Adrenal gland (tissue), 5 donors: ENCODE measurements at regions not wholly inside any gene's neighbourhood (a gene's known extent, or its start where the extent isn't known, plus 50 kb on each side); places are given as distances from the start of the nearest gene placed in this dataset.

Experiments used
- POLR2A ChIP-seq, 2 donors: fragments of 450-650 bp; IDR thresholded peaks; one replicate each; pipeline ENCODE4 v1.6.1; 2017; ENCODE audit warnings: antibody characterized with exemption in 2 of 2, mild to moderate bottlenecking in 2 of 2, moderate library complexity in 1 of 2
- TF ChIP-seq, protein P1 (sequence below), 6 experiments: fragments of 450-650 bp in 4 of 6; fragments of 200-600 bp in 2 of 6; sonication (generic) in 1 of 6; IDR thresholded peaks; 1 replicate in 5 of 6; 2 replicates in 1 of 6; pipeline versions ENCODE4 v1.5.1 to v1.8.0; 2016 to 2021; ENCODE audit warnings: antibody characterized with exemption in 6 of 6, mild to moderate bottlenecking in 2 of 6, moderate library complexity in 1 of 6
- donor health status: DM: no; HTN: no; CAD: no.

DNA sequence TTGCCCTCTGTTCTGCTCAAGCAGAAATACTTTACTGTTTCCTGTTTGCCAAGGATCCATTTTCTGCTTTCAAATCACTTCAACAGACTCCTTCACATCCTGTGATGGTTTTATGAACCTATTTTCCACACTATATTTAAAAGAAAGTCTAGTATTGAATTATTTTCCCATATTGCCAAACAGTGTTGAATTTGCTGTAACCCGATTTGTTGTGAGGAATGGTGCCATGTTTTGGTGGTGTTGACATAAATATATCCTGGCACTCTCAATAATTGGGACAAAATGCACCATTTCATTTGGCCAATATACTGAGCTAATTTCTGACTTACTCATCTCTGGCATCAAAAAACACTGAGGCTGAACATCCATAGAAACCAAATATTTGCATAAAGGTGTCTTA lies 615.4 kb upstream of the SEMA3D start:
- TF ChIP-seq, protein P1, sequence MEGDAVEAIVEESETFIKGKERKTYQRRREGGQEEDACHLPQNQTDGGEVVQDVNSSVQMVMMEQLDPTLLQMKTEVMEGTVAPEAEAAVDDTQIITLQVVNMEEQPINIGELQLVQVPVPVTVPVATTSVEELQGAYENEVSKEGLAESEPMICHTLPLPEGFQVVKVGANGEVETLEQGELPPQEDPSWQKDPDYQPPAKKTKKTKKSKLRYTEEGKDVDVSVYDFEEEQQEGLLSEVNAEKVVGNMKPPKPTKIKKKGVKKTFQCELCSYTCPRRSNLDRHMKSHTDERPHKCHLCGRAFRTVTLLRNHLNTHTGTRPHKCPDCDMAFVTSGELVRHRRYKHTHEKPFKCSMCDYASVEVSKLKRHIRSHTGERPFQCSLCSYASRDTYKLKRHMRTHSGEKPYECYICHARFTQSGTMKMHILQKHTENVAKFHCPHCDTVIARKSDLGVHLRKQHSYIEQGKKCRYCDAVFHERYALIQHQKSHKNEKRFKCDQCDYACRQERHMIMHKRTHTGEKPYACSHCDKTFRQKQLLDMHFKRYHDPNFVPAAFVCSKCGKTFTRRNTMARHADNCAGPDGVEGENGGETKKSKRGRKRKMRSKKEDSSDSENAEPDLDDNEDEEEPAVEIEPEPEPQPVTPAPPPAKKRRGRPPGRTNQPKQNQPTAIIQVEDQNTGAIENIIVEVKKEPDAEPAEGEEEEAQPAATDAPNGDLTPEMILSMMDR (IDR thresholded peaks at IDR 0.05): no peak
- TF ChIP-seq POLR2A (IDR thresholded peaks at IDR 0.05): no peak
